Skeletal muscle tissue (tissue), 3 donors: ENCODE measurements at regions not wholly inside any gene's neighbourhood (a gene's known extent, or its start where the extent isn't known, plus 50 kb on each side); places are given as distances from the start of the nearest gene placed in this dataset.

Experiments used
- H3K27ac ChIP-seq: one replicate; pipeline ENCODE4 v1.7.0; 2013; ENCODE audit warnings: mild to moderate bottlenecking, low read depth, low read length, inconsistent platforms
- H3K27me3 ChIP-seq, 3 donors: one replicate each; pipeline ENCODE4 v1.7.0; 2013; ENCODE audit warnings: low read length in 3 of 3; ENCODE audit not compliant: control insufficient read depth in 3 of 3, insufficient read depth in 3 of 3
- H3K36me3 ChIP-seq, 3 donors: one replicate each; pipeline ENCODE4 v1.7.0; 2013; ENCODE audit warnings: low read length in 3 of 3; ENCODE audit not compliant: control insufficient read depth in 3 of 3, insufficient read depth in 3 of 3
- H3K4me1 ChIP-seq, 3 donors: one replicate each; pipeline ENCODE4 v1.7.0; 2013; ENCODE audit warnings: low read length in 3 of 3, mild to moderate bottlenecking in 3 of 3; ENCODE audit not compliant: control insufficient read depth in 3 of 3, insufficient read depth in 3 of 3
- H3K4me3 ChIP-seq, 3 donors: one replicate each; pipeline ENCODE4 v1.7.0; 2013; ENCODE audit warnings: low read length in 3 of 3
- H3K9ac ChIP-seq, 3 donors: one replicate each; pipeline ENCODE4 v1.7.0; 2013; ENCODE audit warnings: low read length in 3 of 3, mild to moderate bottlenecking in 3 of 3, moderate library complexity in 2 of 3, low read depth in 1 of 3
- H3K9me3 ChIP-seq, 3 donors: one replicate each; pipeline ENCODE4 v1.7.0; 2013; ENCODE audit warnings: low read length in 3 of 3; ENCODE audit not compliant: control insufficient read depth in 3 of 3
- donor health status: Osteomylitis.

GRCh38 chr18:28359176-28359575 is 182.2 kb upstream of the CDH2 start:
- Histone ChIP-seq H3K4me3 (no peak overlapping the region), H3K9ac (no peak overlapping the region), H3K9me3 (peaks cover 0 to 2% (median 0%) of the 10 kb centered on the region in 3 donors), H3K4me1 (no peaks in the 10 kb centered on the region), H3K36me3 (no peaks in the 10 kb centered on the region), H3K27ac (no peak overlapping the region), H3K27me3 (no peaks in the 10 kb centered on the region)

- Histone ChIP-seq H3K36me3 (no peaks in the 10 kb centered on the region), H3K9ac (no peak overlapping the region), H3K27me3 (no peaks in the 10 kb centered on the region)
Observed at GRCh38 chr18:28357766-28358401, 181.0 kb upstream of the CDH2 start.

GRCh38 chr18:28350821-28351220 is 173.9 kb upstream of the CDH2 start:
- Histone ChIP-seq H3K9me3 (no peaks in the 10 kb centered on the region), H3K27me3 (no peaks in the 10 kb centered on the region), H3K4me3 (no peak overlapping the region), H3K36me3 (no peaks in the 10 kb centered on the region), H3K27ac (no peak overlapping the region), H3K9ac (no peak overlapping the region), H3K4me1 (no peaks in the 10 kb centered on the region)

More at GRCh38 chr18:28357766-28358401, 181.0 kb upstream of the CDH2 start:
- no peaks in the 10 kb centered on the region for H3K4me1 ChIP-seq
- H3K27ac ChIP-seq, result no peak overlapping the region
- no peak overlapping the region for H3K4me3 ChIP-seq
- H3K9me3 ChIP-seq, result no peaks in the 10 kb centered on the region

- Histone ChIP-seq H3K4me3 (no peak overlapping the region), H3K9me3 (no peaks in the 10 kb centered on the region), H3K27ac (no peak overlapping the region), H3K4me1 (no peaks in the 10 kb centered on the region), H3K27me3 (no peaks in the 10 kb centered on the region), H3K36me3 (no peaks in the 10 kb centered on the region), H3K9ac (no peak overlapping the region)
Observed at GRCh38 chr18:28342231-28342630, 165.3 kb upstream of the CDH2 start.

- Histone ChIP-seq H3K36me3 (no peaks in the 10 kb centered on the region), H3K4me3 (no peak overlapping the region), H3K27ac (no peak overlapping the region), H3K9me3 (no peaks in the 10 kb centered on the region), H3K9ac (no peak overlapping the region), H3K27me3 (peaks cover 0 to 3% (median 0%) of the 10 kb centered on the region in 3 donors), H3K4me1 (no peaks in the 10 kb centered on the region)
Observed at GRCh38 chr18:28338316-28338715, 161.4 kb upstream of the CDH2 start.

GRCh38 chr18:28334516-28334915 is 157.6 kb upstream of the CDH2 start:
- Histone ChIP-seq H3K36me3 (no peaks in the 10 kb centered on the region), H3K9me3 (no peaks in the 10 kb centered on the region), H3K27me3 (peaks cover 0 to 3% (median 0%) of the 10 kb centered on the region in 3 donors), H3K4me1 (no peaks in the 10 kb centered on the region), H3K27ac (no peak overlapping the region), H3K4me3 (no peak overlapping the region), H3K9ac (no peak overlapping the region)

- Histone ChIP-seq H3K27ac (no peak overlapping the region), H3K27me3 (peaks cover 0 to 3% (median 0%) of the 10 kb centered on the region in 3 donors), H3K9me3 (no peaks in the 10 kb centered on the region), H3K4me1 (no peaks in the 10 kb centered on the region), H3K36me3 (no peaks in the 10 kb centered on the region), H3K9ac (no peak overlapping the region), H3K4me3 (no peak overlapping the region)
Observed at GRCh38 chr18:28332071-28332470, 155.1 kb upstream of the CDH2 start.

GRCh38 chr18:28331551-28331950 is 154.6 kb upstream of the CDH2 start:
- no peak overlapping the region for H3K4me3 ChIP-seq
- H3K27me3 ChIP-seq, result peaks cover 0 to 3% (median 0%) of the 10 kb centered on the region in 3 donors
- H3K4me1 ChIP-seq, result no peaks in the 10 kb centered on the region
- H3K9ac ChIP-seq, result no peak overlapping the region
- no peak overlapping the region for H3K27ac ChIP-seq
- no peaks in the 10 kb centered on the region for H3K9me3 ChIP-seq
- H3K36me3 ChIP-seq, result no peaks in the 10 kb centered on the region

GRCh38 chr18:28313602-28314001 is 136.7 kb upstream of the CDH2 start:
- Histone ChIP-seq H3K36me3 (no peaks in the 10 kb centered on the region), H3K4me1 (no peaks in the 10 kb centered on the region), H3K27me3 (no peaks in the 10 kb centered on the region), H3K9ac (no peak overlapping the region), H3K9me3 (no peaks in the 10 kb centered on the region), H3K27ac (no peak overlapping the region), H3K4me3 (no peak overlapping the region)

GRCh38 chr18:28288784-28289183 is 111.9 kb upstream of the CDH2 start:
- Histone ChIP-seq H3K36me3 (no peaks in the 10 kb centered on the region), H3K4me1 (no peaks in the 10 kb centered on the region), H3K9ac (no peak overlapping the region), H3K4me3 (no peak overlapping the region), H3K27ac (no peak overlapping the region), H3K9me3 (no peaks in the 10 kb centered on the region), H3K27me3 (no peaks in the 10 kb centered on the region)
